ENCODE measurements at regions not wholly inside any gene's neighbourhood (a gene's known extent, or its start where the extent isn't known, plus 50 kb on each side); places are given as distances from the start of the nearest gene placed in this dataset.
"Not testable (repeated sequence)": the region's sequence is repeated elsewhere in the genome, so short reads cannot be mapped to it uniquely, and the experiment has no call there.

- Histone ChIP-seq H3K27me3 (ENCODE audit: insufficient read depth, low read length) (peaks cover 17% of the 10 kb centered on the region; the same call in 1 of the 2 replicates), H2AFZ (ENCODE audit: low read depth, low read length, poor library complexity, severe bottlenecking) (no peak overlapping the region), H3K9me2 (ENCODE audit: insufficient read depth) (no peaks in the 10 kb centered on the region), H3K36me3 (ENCODE audit: control insufficient read depth in 1 of 2, insufficient read depth in 2 of 2, low read length in 2 of 2) (no peaks in the 10 kb centered on the region), H3K27ac (ENCODE audit: low read depth, low read length) (no peak overlapping the region), H3K9me3 (ENCODE audit: control insufficient read depth in 1 of 2, insufficient read depth in 1 of 2, low read depth in 1 of 2, low read length in 2 of 2) (no peaks in the 10 kb centered on the region), H4K20me1 (ENCODE audit: insufficient read depth) (no peaks in the 10 kb centered on the region), H3K9ac (ENCODE audit: low read length) (no peak overlapping the region), H3K79me2 (ENCODE audit: insufficient read depth, low read length) (no peaks in the 10 kb centered on the region), H3K4me2 (ENCODE audit: low read length) (no peak overlapping the region), H3K4me3 (replicated peaks in 1 of 2; ENCODE audit: low read depth in 1 of 2, low read length in 2 of 2) (no peak overlapping the region), H3K4me1 (ENCODE audit: control insufficient read depth in 1 of 2, insufficient read depth in 2 of 2, low read length in 2 of 2) (peaks cover 18 to 22% of the 10 kb centered on the region in 2 experiments)
- POLR2A ChIA-PET = no interaction called here
- DNase-seq (ENCODE audit: low read depth, low spot score) (no peak), ATAC-seq (peak; percentile 60)
- no peak for TF ChIP-seq SIN3A (IDR thresholded peaks at IDR 0.05; ENCODE audit: low read depth)
- TF ChIP-seq ATF3 (IDR thresholded peaks at IDR 0.05) = no peak
- no peak for TF ChIP-seq EGR1 (IDR thresholded peaks at IDR 0.05; ENCODE audit: low read depth)
- no peak for TF ChIP-seq EZH2 (IDR thresholded peaks at IDR 0.05)
- TF ChIP-seq ZNF274 (IDR thresholded peaks at IDR 0.05; ENCODE audit: low read depth, low read length) = no peak
- TF ChIP-seq RAD21 (IDR thresholded peaks at IDR 0.05; ENCODE audit: low read depth) = peak; percentile 66
- no peak for TF ChIP-seq JUND (IDR thresholded peaks at IDR 0.05)
- TF ChIP-seq TCF7L2 (IDR thresholded peaks at IDR 0.05; ENCODE audit: borderline replicate concordance, extremely low read depth, insufficient read depth, insufficient read length) = no peak
- no peak for TF ChIP-seq MAX (IDR thresholded peaks at IDR 0.05)
- TF ChIP-seq CBX3 (IDR thresholded peaks at IDR 0.05; ENCODE audit: low read depth) = no peak
- peak; percentile 38 to 42 (median 40); a peak in 5 of 6 replicates for TF ChIP-seq CTCF (IDR thresholded peaks at IDR 0.05 in 2 of 3, conservative IDR thresholded peaks at IDR 0.05 in 1 of 3; ENCODE audit: borderline replicate concordance in 1 of 3, insufficient read depth in 1 of 3, low read depth in 2 of 3, low read length in 2 of 3)
- no peak for TF ChIP-seq EZH2phosphoT487 (IDR thresholded peaks at IDR 0.05; ENCODE audit: borderline replicate concordance)
- TF ChIP-seq FOSL1 (IDR thresholded peaks at IDR 0.05; ENCODE audit: low read depth) = no peak
- no peak for TF ChIP-seq YY1 (IDR thresholded peaks at IDR 0.05; ENCODE audit: extremely low read depth, insufficient replicate concordance, low read depth, low read length)
- intact Hi-C loops (cut with micrococcal nuclease) = loop anchor here (1.0 kb wide), 1 partner anchor 50 kb away; no protein-coding TSS in a partner anchor
- no TSS peak for BruUV-seq (replicated peaks)
- CTCF ChIA-PET = interaction anchor here (0.9 to 1.8 kb wide), 4 partner anchors 9 to 80 kb away, joined by 3 to 6 read pairs (median 4); no protein-coding TSS in a partner anchor
- RAD21 ChIA-PET (ENCODE audit: low non-redundant PET in 1 of 2, low total read pairs in 2 of 2, uncharacterized antibody in 2 of 2, unreplicated experiment in 2 of 2) = interaction anchor here in 1 of 2 experiments (0.7 kb wide), 1 partner anchor 124 kb away, joined by 3 read pairs; no protein-coding TSS in a partner anchor
These were observed 410.5 kb downstream of the MED13L start for GRCh38 chr12:115866909-115867525.

- ATAC-seq; RAD21 ChIA-PET (ENCODE audit: low non-redundant PET in 1 of 2, low total read pairs in 2 of 2, uncharacterized antibody in 2 of 2, unreplicated experiment in 2 of 2); H3K4me3 ChIP-seq (replicated peaks in 1 of 2; ENCODE audit: low read depth in 1 of 2, low read length in 2 of 2); POLR2A ChIA-PET; H3K36me3 ChIP-seq (ENCODE audit: control insufficient read depth in 1 of 2, insufficient read depth in 2 of 2, low read length in 2 of 2); intact Hi-C loops (cut with micrococcal nuclease); H3K9ac ChIP-seq (ENCODE audit: low read length); H3K9me3 ChIP-seq (ENCODE audit: control insufficient read depth in 1 of 2, insufficient read depth in 1 of 2, low read depth in 1 of 2, low read length in 2 of 2); H3K79me2 ChIP-seq (ENCODE audit: insufficient read depth, low read length); H3K27ac ChIP-seq (ENCODE audit: low read depth, low read length); H3K4me2 ChIP-seq (ENCODE audit: low read length); H2AFZ ChIP-seq (ENCODE audit: low read depth, low read length, poor library complexity, severe bottlenecking); H3K9me2 ChIP-seq (ENCODE audit: insufficient read depth); H4K20me1 ChIP-seq (ENCODE audit: insufficient read depth); BruUV-seq (replicated peaks); DNase-seq (ENCODE audit: low read depth, low spot score): not testable (repeated sequence)
- Histone ChIP-seq H3K4me1 (ENCODE audit: control insufficient read depth in 1 of 2, insufficient read depth in 2 of 2, low read length in 2 of 2) (peaks cover 13 to 15% of the 10 kb centered on the region in 2 experiments; a peak in 3 of 4 replicates), H3K27me3 (ENCODE audit: insufficient read depth, low read length) (peaks cover 17% of the 10 kb centered on the region; the same call in 1 of the 2 replicates)
- CTCF ChIA-PET = interaction anchor here (1.3 to 1.8 kb wide), 3 partner anchors 10 to 81 kb away, joined by 3 to 6 read pairs (median 5); no protein-coding TSS in a partner anchor
These were observed 411.2 kb downstream of the MED13L start for GRCh38 chr12:115866281-115866680.

Data from HCT116 (cell line).